GM12891 (cell line): ENCODE measurements at regions not wholly inside any gene's neighbourhood (a gene's known extent, or its start where the extent isn't known, plus 50 kb on each side); places are given as distances from the start of the nearest gene placed in this dataset.

Source experiments
- PAX5 ChIP-seq: IDR thresholded peaks from 2 replicates; pipeline ENCODE4 v1.6.1; 2011; ENCODE audit warnings: low read length, moderate library complexity, mild to moderate bottlenecking; ENCODE audit not compliant: insufficient read depth, severe bottlenecking
- POLR2A ChIP-seq: IDR thresholded peaks from 2 replicates; pipeline ENCODE4 v1.6.1; 2011; ENCODE audit warnings: low read depth, low read length, control low read depth
- POLR2AphosphoS5 ChIP-seq: IDR thresholded peaks from 2 replicates; pipeline ENCODE4 v1.6.1; 2011; ENCODE audit warnings: low read depth, low read length, control low read depth
- POU2F2 ChIP-seq: IDR thresholded peaks from 2 replicates; pipeline ENCODE4 v1.6.1; 2011; ENCODE audit warnings: low read depth, mild to moderate bottlenecking, control low read depth, low read length, moderate library complexity
- SPI1 ChIP-seq: IDR thresholded peaks from 2 replicates; pipeline ENCODE4 v1.6.1; 2011; ENCODE audit warnings: low read depth, low read length, control low read depth
- TAF1 ChIP-seq: IDR thresholded peaks from 2 replicates; pipeline ENCODE4 v1.6.1; 2011; ENCODE audit warnings: low read depth, low read length, control low read depth

GRCh38 chr6:43910638-43911353 lies 140.8 kb downstream of the VEGFA start:
- TF ChIP-seq POLR2AphosphoS5, result no peak
- no peak for TF ChIP-seq POLR2A
- TF ChIP-seq TAF1, result no peak
- TF ChIP-seq PAX5, result no peak
- TF ChIP-seq SPI1, result no peak
- TF ChIP-seq POU2F2, result no peak
